ENCODE measurements at regions not wholly inside any gene's neighbourhood (a gene's known extent, or its start where the extent isn't known, plus 50 kb on each side); places are given as distances from the start of the nearest gene placed in this dataset.

DNA sequence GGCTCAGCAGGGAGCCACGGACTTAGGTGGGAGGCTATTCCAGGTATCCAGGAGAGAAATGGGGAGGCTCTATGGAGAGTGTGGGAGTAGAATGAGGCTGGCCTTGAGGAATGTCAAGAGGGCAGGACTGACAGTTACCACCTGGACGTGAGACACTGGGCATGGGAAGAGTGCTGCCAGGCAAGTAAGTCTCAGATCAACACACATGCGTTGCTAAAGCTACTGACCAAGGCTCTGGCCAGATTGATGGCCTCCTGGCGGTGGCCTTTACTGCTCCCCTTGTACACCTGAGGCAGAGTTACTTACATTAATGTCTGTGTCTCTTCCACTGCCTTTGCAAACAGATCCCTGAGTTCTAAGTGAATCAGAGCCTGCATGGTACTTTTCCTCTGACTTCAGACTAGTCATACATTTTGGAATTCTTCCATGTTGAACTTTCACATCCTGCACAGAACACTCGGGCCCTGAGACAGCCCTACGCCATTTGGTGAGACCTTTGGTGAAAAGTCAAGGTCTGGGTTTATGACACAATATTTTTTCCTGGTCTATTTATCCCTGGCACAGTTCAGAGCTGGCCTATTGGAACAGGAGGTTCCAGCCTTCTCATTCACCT is 398.8 kb upstream of the TRIB2 start:
- 80 to 85% (median 83%) methylated on average over 6 of the region's 6 CpGs for WGBS, 4 donors

DNA sequence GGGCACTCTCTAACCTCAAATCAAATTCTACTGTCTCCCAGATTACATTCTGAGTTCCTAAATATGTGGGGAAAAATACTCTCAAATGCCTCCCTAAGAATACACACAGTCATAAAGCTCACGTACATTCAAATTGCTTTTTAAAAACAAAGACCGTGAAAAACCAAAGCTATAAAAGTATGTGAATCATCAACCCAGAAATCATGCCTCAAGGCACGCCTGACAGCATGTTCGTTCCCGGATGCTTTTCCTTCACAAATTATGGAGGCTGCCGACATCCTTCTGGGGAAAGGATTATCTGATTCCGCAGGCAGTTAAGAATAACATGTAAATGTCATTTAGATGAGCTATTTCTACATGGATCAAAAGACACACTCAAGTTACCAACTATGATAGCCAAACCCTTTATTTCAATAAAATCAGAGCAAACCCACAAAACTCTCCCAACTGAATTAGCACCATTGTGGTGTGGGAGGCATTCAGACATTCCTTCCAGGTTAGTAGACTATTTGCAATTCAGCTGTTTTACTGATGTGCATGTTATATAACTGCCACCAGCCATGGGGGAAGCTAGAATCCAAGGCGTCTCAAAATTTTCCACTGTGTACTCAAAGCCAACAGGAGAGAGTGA is 398.2 kb upstream of the TRIB2 start:
- Histone ChIP-seq H3K27ac (peak overlapping the region in 1 of 12 donors; percentile 72), H3K4me1 (peaks cover 0 to 37% (median 10%) of the 10 kb centered on the region in 12 donors), H3K4me3 (no peak overlapping the region), H3K9me3 (no peaks in the 10 kb centered on the region), H3K36me3 (no peaks in the 10 kb centered on the region), H3K27me3 (no peaks in the 10 kb centered on the region)
- 90 to 98% (median 95%) methylated on average over 8 of the region's 8 CpGs for WGBS, 4 donors
- ATAC-seq: no peak
- DNase-seq: no peak
- intact Hi-C loops (cut with DNase I): loop anchor here in 1 of 10 donors (10.0 kb wide), 1 partner anchor 144 kb away; no protein-coding TSS in a partner anchor
- TF ChIP-seq, protein P1, sequence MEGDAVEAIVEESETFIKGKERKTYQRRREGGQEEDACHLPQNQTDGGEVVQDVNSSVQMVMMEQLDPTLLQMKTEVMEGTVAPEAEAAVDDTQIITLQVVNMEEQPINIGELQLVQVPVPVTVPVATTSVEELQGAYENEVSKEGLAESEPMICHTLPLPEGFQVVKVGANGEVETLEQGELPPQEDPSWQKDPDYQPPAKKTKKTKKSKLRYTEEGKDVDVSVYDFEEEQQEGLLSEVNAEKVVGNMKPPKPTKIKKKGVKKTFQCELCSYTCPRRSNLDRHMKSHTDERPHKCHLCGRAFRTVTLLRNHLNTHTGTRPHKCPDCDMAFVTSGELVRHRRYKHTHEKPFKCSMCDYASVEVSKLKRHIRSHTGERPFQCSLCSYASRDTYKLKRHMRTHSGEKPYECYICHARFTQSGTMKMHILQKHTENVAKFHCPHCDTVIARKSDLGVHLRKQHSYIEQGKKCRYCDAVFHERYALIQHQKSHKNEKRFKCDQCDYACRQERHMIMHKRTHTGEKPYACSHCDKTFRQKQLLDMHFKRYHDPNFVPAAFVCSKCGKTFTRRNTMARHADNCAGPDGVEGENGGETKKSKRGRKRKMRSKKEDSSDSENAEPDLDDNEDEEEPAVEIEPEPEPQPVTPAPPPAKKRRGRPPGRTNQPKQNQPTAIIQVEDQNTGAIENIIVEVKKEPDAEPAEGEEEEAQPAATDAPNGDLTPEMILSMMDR (IDR thresholded peaks at IDR 0.05): no peak

More for the DNA sequence above, 398.8 kb upstream of the TRIB2 start:
- no peak for TF ChIP-seq POLR2A (IDR thresholded peaks at IDR 0.05)
- TF ChIP-seq, protein P1 (IDR thresholded peaks at IDR 0.05): no peak
- ATAC-seq: peak in 2 of 4 donors; percentile 21 to 49
- no peaks in the 10 kb centered on the region for H3K27me3 ChIP-seq
- no peak overlapping the region for H3K4me3 ChIP-seq
- H3K4me1 ChIP-seq: peaks cover 0 to 42% (median 12%) of the 10 kb centered on the region in 12 donors
- no peak for DNase-seq
- intact Hi-C loops (cut with DNase I): loop anchor here in 1 of 10 donors (10.0 kb wide), 1 partner anchor 143 kb away; no protein-coding TSS in a partner anchor
- peak overlapping the region in 2 of 12 donors; percentile 37 to 72 for H3K27ac ChIP-seq
- no peaks in the 10 kb centered on the region for H3K9me3 ChIP-seq
- H3K36me3 ChIP-seq: no peaks in the 10 kb centered on the region

DNA sequence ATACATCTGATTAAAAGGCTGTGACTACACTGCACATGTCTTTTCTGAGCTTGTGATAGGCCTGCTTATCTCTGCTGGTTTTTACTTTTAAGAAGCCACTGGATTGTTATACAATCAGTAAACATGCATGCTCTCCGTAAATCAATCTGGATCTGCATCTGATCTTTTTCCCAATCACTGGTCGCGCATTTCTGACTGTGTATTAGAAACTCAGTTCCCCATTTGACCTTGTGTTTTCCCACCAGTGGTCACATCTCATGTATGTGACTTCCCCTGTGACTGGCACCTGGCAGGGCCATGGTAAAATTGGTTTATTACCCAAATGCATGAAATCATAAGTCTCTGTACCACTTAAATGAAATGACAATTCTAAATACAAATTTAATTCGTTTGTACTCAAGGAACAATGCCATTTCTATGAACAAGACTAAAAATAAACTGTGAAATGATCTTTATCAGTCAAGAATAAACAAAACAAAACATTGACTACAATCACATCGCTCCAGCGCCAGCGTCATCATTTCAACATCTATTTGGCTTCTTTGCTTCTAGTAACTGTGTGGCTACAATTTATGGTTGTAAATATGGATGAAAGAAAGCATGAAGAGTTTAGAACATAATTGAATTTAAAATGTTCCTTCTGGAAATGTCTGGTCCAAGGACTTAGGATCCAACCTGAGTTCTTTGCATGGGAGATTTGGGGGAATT is 396.6 kb upstream of the TRIB2 start:
- DNase-seq (no peak), ATAC-seq (no peak)
- peaks cover 0 to 26% (median 5%) of the 10 kb centered on the region in 12 donors for H3K4me1 ChIP-seq
- peak overlapping the region in 3 of 12 donors; percentile 25 to 41 (median 28) for H3K27ac ChIP-seq
- no peaks in the 10 kb centered on the region for H3K36me3 ChIP-seq
- H3K27me3 ChIP-seq: no peaks in the 10 kb centered on the region
- no peak overlapping the region for H3K4me3 ChIP-seq
- WGBS, 4 donors: 79 to 86% (median 84%) methylated on average over 7 of the region's 7 CpGs
- TF ChIP-seq, protein P1 (IDR thresholded peaks at IDR 0.05): no peak
- no peak for TF ChIP-seq POLR2A (IDR thresholded peaks at IDR 0.05)
- no peaks in the 10 kb centered on the region for H3K9me3 ChIP-seq
- intact Hi-C loops (cut with DNase I): loop anchor here in 3 of 10 donors (10.0 kb wide), 2 partner anchors 395 to 455 kb away; partner anchors contain the start of gene TRIB2 (in 2 of the 3)
